SHP77 (cell line): ENCODE measurements at regions not wholly inside any gene's neighbourhood (a gene's known extent, or its start where the extent isn't known, plus 50 kb on each side); places are given as distances from the start of the nearest gene placed in this dataset.

ENCODE experiments used
- DNase-seq, 2 experiments: peaks; one replicate each; lab custom pipeline; 2025; lab: John Stamatoyannopoulos, UW

- DNase-seq: no peak
These were observed 277.0 kb upstream of the MTPN start for GRCh38 chr7:136254148-136254547.

- DNase-seq: no peak
These were observed 274.7 kb upstream of the MTPN start for GRCh38 chr7:136251826-136252225.

- no peak for DNase-seq
These were observed 270.1 kb upstream of the MTPN start for GRCh38 chr7:136247211-136247610.

- no peak for DNase-seq
These were observed 268.3 kb upstream of the MTPN start for GRCh38 chr7:136245327-136246004.

GRCh38 chr7:136234040-136234439 lies 256.9 kb upstream of the MTPN start:
- DNase-seq: no peak

GRCh38 chr7:136230210-136230609 lies 253.1 kb upstream of the MTPN start:
- DNase-seq: no peak

GRCh38 chr7:136229790-136230189 lies 252.6 kb upstream of the MTPN start:
- DNase-seq: no peak

- DNase-seq: no peak
These were observed 251.0 kb upstream of the MTPN start for GRCh38 chr7:136228171-136228570.

- no peak for DNase-seq
These were observed 237.2 kb upstream of the MTPN start for GRCh38 chr7:136214356-136214755.

- DNase-seq: no peak
These were observed 235.9 kb upstream of the MTPN start for GRCh38 chr7:136213012-136213411.

GRCh38 chr7:136210664-136211063 lies 233.5 kb upstream of the MTPN start:
- no peak for DNase-seq

- no peak for DNase-seq
These were observed 232.9 kb upstream of the MTPN start for GRCh38 chr7:136210079-136210478.

- no peak for DNase-seq
These were observed 228.8 kb upstream of the MTPN start for GRCh38 chr7:136205956-136206355.

GRCh38 chr7:136198168-136198567 lies 221.0 kb upstream of the MTPN start:
- no peak for DNase-seq

GRCh38 chr7:136194878-136195277 lies 217.7 kb upstream of the MTPN start:
- DNase-seq: no peak

GRCh38 chr7:136193940-136194339 lies 216.8 kb upstream of the MTPN start:
- DNase-seq: no peak

- DNase-seq: no peak
These were observed 212.4 kb upstream of the MTPN start for GRCh38 chr7:136189506-136189998.

- no peak for DNase-seq
These were observed 209.1 kb upstream of the MTPN start for GRCh38 chr7:136186281-136186680.

- no peak for DNase-seq
These were observed 207.6 kb upstream of the MTPN start for GRCh38 chr7:136184719-136185118.

- DNase-seq: no peak
These were observed 206.8 kb upstream of the MTPN start for GRCh38 chr7:136183981-136184380.

GRCh38 chr7:136180984-136181383 lies 203.8 kb upstream of the MTPN start:
- DNase-seq: no peak

- DNase-seq: no peak
These were observed 202.9 kb upstream of the MTPN start for GRCh38 chr7:136179851-136180721.

GRCh38 chr7:136179154-136179553 lies 202.0 kb upstream of the MTPN start:
- no peak for DNase-seq
